ENCODE measurements at regions not wholly inside any gene's neighbourhood (a gene's known extent, or its start where the extent isn't known, plus 50 kb on each side); places are given as distances from the start of the nearest gene placed in this dataset.

- TF ChIP-seq CTCF (IDR thresholded peaks at IDR 0.05; ENCODE audit: extremely low read depth in 1 of 2, insufficient read depth in 1 of 2, low read depth in 1 of 2, low read length in 2 of 2), result no peak
- TF ChIP-seq POLR2A (IDR thresholded peaks at IDR 0.05; ENCODE audit: low read depth, low read length), result no peak
Observed at GRCh38 chr2:139031722-139032121, 251.5 kb upstream of the NXPH2 start.
